OCI-LY7 (cell line): ENCODE measurements at regions not wholly inside any gene's neighbourhood (a gene's known extent, or its start where the extent isn't known, plus 50 kb on each side); places are given as distances from the start of the nearest gene placed in this dataset.

Source experiments
- BruUV-seq: library from RNA; stranded (reverse); fragments of 400-500 nt; replicated peaks from 2 replicates; lab custom pipeline; 2021; lab: Mats Ljungman, UMichigan
- CTCF ChIA-PET: fragments of 300-600 bp; sonication (Branson Sonifier 250); formaldehyde crosslinking; loops from one replicate; lab custom pipeline; 2022; ENCODE audit warnings: antibody characterized with exemption; ENCODE audit not compliant: unreplicated experiment; lab: Charles Lee
- POLR2A ChIA-PET: fragments of 300-600 bp; sonication (Branson Sonifier 250); formaldehyde crosslinking; loops from one replicate; lab custom pipeline; 2022; ENCODE audit warnings: antibody characterized with exemption; lab: Charles Lee
- DNase-seq: peaks from one replicate; pipeline ENCODE4 v3.0.0-alpha.2; 2015; ENCODE audit warnings: low spot score
- H2AFZ ChIP-seq: fragments of 200-600 bp; sonication (generic), shearing (Covaris generic); 2 replicates; pipeline ENCODE4 v1.6.1; 2014; ENCODE audit warnings: mild to moderate bottlenecking, antibody characterized with exemption, low read length, moderate library complexity
- H3K27ac ChIP-seq: fragments of 200-600 bp; sonication (generic); 2 replicates; pipeline ENCODE4 v1.5.1; 2014; ENCODE audit warnings: mixed run types, low read depth, mild to moderate bottlenecking, moderate library complexity, low read length, inconsistent platforms; ENCODE audit not compliant: poor library complexity, severe bottlenecking
- H3K36me3 ChIP-seq: fragments of 200-600 bp; sonication (generic); 2 replicates; pipeline ENCODE4 v1.6.1; 2014; ENCODE audit warnings: mild to moderate bottlenecking, antibody characterized with exemption, low read length, moderate library complexity, mixed read lengths; ENCODE audit not compliant: insufficient read depth
- H3K4me1 ChIP-seq: fragments of 200-600 bp; sonication (generic); 2 replicates; pipeline ENCODE4 v1.5.1; 2014; ENCODE audit warnings: mild to moderate bottlenecking, low read length; ENCODE audit not compliant: insufficient read depth, poor library complexity, severe bottlenecking
- H3K4me2 ChIP-seq: fragments of 200-600 bp; sonication (generic); 2 replicates; pipeline ENCODE4 v1.6.1; 2014; ENCODE audit warnings: mild to moderate bottlenecking, low read length
- H3K4me3 ChIP-seq: fragments of 200-600 bp; sonication (generic); 2 replicates; pipeline ENCODE4 v1.5.1; 2014; ENCODE audit warnings: mild to moderate bottlenecking, low read depth, low read length; ENCODE audit not compliant: poor library complexity, severe bottlenecking
- H3K79me2 ChIP-seq: fragments of 200-600 bp; sonication (generic); 2 replicates; pipeline ENCODE4 v1.6.1; 2016; ENCODE audit warnings: low read depth, mild to moderate bottlenecking, low read length, moderate library complexity, mixed read lengths; ENCODE audit not compliant: insufficient read depth
- H3K9me2 ChIP-seq: fragments of 200-600 bp; sonication (generic); 2 replicates; pipeline ENCODE4 v1.6.1; 2016; ENCODE audit warnings: mild to moderate bottlenecking, low read length, mixed read lengths; ENCODE audit not compliant: insufficient read depth
- H3K9me3 ChIP-seq: fragments of 200-600 bp; sonication (generic); 2 replicates; pipeline ENCODE4 v1.6.1; 2014; ENCODE audit warnings: mild to moderate bottlenecking, mixed run types, low read length, mixed read lengths
- H4K20me1 ChIP-seq: fragments of 200-600 bp; sonication (generic); 2 replicates; pipeline ENCODE4 v1.6.1; 2014; ENCODE audit warnings: mild to moderate bottlenecking, antibody characterized with exemption, low read length, moderate library complexity, mixed read lengths; ENCODE audit not compliant: insufficient read depth
- EZH2phosphoT487 ChIP-seq: fragments of 200-600 bp; sonication (generic); IDR thresholded peaks from 2 replicates; pipeline ENCODE4 v1.6.1; 2018; ENCODE audit warnings: low read depth, borderline replicate concordance, mild to moderate bottlenecking, mixed run types, antibody characterized with exemption, low read length, moderate library complexity, mixed read lengths
- intact Hi-C: fragments of 100-400 bp; cut with micrococcal nuclease; formaldehyde crosslinking; loops from one replicate; pipeline ENCODE4 v1.10.0; 2022; ENCODE audit not compliant: unreplicated experiment
- TF ChIP-seq, protein P1 (sequence below): fragments of 200-600 bp; sonication (generic); conservative IDR thresholded peaks from 2 replicates; pipeline ENCODE4 v1.5.1; 2014; ENCODE audit warnings: mild to moderate bottlenecking, antibody characterized with exemption, low read length, moderate library complexity, mixed read lengths

DNA sequence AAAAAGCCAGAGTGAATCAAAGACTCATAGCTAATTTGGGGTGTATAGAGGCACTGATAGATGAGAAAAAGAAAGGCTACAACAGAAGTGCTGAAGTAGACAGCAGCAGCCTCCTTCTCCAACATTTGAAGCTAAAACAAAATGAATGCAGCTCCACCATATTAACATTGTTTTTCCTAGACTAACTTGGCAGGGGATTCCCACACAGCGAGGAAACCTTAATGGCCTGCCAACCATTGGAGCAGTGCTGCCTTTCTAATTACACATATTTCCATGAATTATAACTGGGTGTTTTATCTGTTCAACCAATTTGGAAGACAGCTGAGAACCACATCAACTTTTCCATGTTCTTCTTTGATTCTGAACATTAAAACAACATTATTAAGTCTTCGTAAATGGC, 478.6 kb downstream of the LIG4 start:
- no peak for DNase-seq
- Histone ChIP-seq H3K27ac (no peak overlapping the region), H3K79me2 (no peaks in the 10 kb centered on the region), H3K4me2 (no peak overlapping the region), H3K4me1 (no peaks in the 10 kb centered on the region), H3K9me2 (no peaks in the 10 kb centered on the region), H4K20me1 (no peaks in the 10 kb centered on the region), H3K36me3 (no peaks in the 10 kb centered on the region), H3K9me3 (no peaks in the 10 kb centered on the region), H2AFZ (no peak overlapping the region), H3K4me3 (no peak overlapping the region)
- intact Hi-C loops = no loop called here
- no TSS peak for BruUV-seq
- CTCF ChIA-PET = no interaction called here
- POLR2A ChIA-PET = interaction anchor here (0.5 kb wide), 1 partner anchor 481 kb away, joined by 3 read pairs; no protein-coding TSS in a partner anchor
- TF ChIP-seq, protein P1, sequence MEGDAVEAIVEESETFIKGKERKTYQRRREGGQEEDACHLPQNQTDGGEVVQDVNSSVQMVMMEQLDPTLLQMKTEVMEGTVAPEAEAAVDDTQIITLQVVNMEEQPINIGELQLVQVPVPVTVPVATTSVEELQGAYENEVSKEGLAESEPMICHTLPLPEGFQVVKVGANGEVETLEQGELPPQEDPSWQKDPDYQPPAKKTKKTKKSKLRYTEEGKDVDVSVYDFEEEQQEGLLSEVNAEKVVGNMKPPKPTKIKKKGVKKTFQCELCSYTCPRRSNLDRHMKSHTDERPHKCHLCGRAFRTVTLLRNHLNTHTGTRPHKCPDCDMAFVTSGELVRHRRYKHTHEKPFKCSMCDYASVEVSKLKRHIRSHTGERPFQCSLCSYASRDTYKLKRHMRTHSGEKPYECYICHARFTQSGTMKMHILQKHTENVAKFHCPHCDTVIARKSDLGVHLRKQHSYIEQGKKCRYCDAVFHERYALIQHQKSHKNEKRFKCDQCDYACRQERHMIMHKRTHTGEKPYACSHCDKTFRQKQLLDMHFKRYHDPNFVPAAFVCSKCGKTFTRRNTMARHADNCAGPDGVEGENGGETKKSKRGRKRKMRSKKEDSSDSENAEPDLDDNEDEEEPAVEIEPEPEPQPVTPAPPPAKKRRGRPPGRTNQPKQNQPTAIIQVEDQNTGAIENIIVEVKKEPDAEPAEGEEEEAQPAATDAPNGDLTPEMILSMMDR = no peak
- no peak for TF ChIP-seq EZH2phosphoT487

DNA sequence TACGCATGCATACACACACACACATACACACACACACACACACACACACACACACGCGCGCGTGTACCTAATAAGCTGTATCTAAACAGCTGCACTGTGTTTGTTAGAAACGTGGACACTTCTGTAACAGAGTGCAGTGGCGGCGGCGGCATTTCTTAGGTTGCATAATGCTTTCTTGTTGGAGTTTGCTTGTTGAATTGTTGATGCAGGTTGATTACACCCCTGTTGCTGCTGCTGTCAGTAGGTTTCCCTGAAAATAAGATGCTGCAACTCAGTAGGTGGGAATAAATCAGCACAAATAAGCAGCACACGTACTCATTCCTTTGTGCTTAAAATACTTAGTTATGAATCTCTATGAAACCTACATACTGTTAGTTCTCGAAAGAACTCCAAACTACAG, 479.2 kb downstream of the LIG4 start:
- BruUV-seq = no TSS peak
- no peak for DNase-seq
- Histone ChIP-seq H3K4me2 (no peak overlapping the region), H3K36me3 (no peaks in the 10 kb centered on the region), H4K20me1 (no peaks in the 10 kb centered on the region), H3K4me1 (no peaks in the 10 kb centered on the region), H3K9me2 (no peaks in the 10 kb centered on the region), H2AFZ (no peak overlapping the region), H3K4me3 (no peak overlapping the region), H3K79me2 (no peaks in the 10 kb centered on the region), H3K9me3 (no peaks in the 10 kb centered on the region), H3K27ac (no peak overlapping the region)
- TF ChIP-seq EZH2phosphoT487 = no peak
- TF ChIP-seq, protein P1 = no peak
- intact Hi-C loops = no loop called here
- ChIA-PET CTCF (no interaction called here), POLR2A (no interaction called here)

DNA sequence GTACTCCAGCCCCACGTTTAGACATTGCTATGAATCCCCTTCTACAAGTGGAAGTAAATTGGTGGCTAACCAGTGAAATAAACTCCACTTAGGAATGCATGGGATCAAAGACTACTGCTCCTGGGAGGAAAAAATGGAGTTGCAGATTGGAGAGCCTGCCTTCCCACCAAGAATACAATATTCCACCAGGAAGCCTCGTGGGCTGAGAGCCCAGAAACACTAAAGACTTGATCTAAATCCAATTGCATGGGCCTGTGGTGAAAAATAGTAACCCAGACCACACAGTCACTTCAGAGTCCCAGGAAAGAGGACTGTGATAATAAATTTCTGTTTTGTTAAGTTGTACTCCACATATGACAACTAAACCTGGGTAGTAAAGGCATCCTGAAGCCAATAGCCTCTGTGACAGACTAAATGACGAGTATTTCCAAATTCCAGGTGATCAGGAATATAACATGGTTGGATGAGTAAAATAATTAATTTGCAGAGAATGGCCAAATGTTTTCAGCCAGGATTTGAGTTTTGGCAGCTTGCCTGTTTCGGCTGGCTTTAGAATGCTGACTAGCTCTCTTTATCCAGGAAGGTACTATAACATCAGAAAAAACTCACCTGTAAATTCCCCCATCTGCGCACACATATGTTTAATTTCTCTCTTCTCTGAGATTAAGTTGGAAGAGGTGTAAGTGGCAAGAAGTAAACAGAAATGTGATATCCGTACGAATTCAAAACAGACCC, 480.3 kb downstream of the LIG4 start:
- H3K4me2 ChIP-seq = no peak overlapping the region
- CTCF ChIA-PET = no interaction called here
- intact Hi-C loops = no loop called here
- no peaks in the 10 kb centered on the region for H3K4me1 ChIP-seq
- H4K20me1 ChIP-seq = no peaks in the 10 kb centered on the region
- TF ChIP-seq EZH2phosphoT487 = no peak
- TF ChIP-seq, protein P1 = no peak
- H3K4me3 ChIP-seq = no peak overlapping the region
- no peak overlapping the region for H3K27ac ChIP-seq
- no peak for DNase-seq
- no peaks in the 10 kb centered on the region for H3K9me2 ChIP-seq
- H2AFZ ChIP-seq = no peak overlapping the region
- no peaks in the 10 kb centered on the region for H3K9me3 ChIP-seq
- no TSS peak for BruUV-seq
- H3K79me2 ChIP-seq = no peaks in the 10 kb centered on the region
- POLR2A ChIA-PET = no interaction called here
- no peaks in the 10 kb centered on the region for H3K36me3 ChIP-seq
